B cell (primary cell): ENCODE measurements at regions not wholly inside any gene's neighbourhood (a gene's known extent, or its start where the extent isn't known, plus 50 kb on each side); places are given as distances from the start of the nearest gene placed in this dataset.

ENCODE experiments used
- ATAC-seq: fragments of 200-7000 bp; cut with Tn5 transposase; one replicate; pipeline ENCODE4 v1.10.0; 2021; ENCODE audit warnings: low read depth, mild to moderate bottlenecking, moderate number of reproducible peaks, moderate library complexity
- CTCF ChIA-PET: fragments of 350-600 bp; sonication (Branson Sonifier 250); formaldehyde crosslinking; loops from one replicate; lab custom pipeline; 2021; ENCODE audit warnings: antibody characterized with exemption, inconsistent platforms; lab: Charles Lee
- POLR2A ChIA-PET: fragments of 350-600 bp; sonication (Branson Sonifier 250); formaldehyde crosslinking; loops from one replicate; lab custom pipeline; 2021; ENCODE audit warnings: antibody characterized with exemption; lab: Charles Lee
- DNase-seq: peaks from one replicate; pipeline ENCODE4 v3.0.0; 2013
- H2AFZ ChIP-seq: 2 replicates; pipeline ENCODE4 v1.6.1; 2012; ENCODE audit warnings: mild to moderate bottlenecking, low read depth, low read length; ENCODE audit not compliant: insufficient read depth, poor library complexity, severe bottlenecking
- H3K27ac ChIP-seq, 2 donors: 1 replicate in 1 of 2; 2 replicates in 1 of 2; pipeline ENCODE4 v1.5.1; 2012 to 2013; ENCODE audit warnings: low read length in 2 of 2, mild to moderate bottlenecking in 2 of 2, moderate library complexity in 1 of 2
- H3K27me3 ChIP-seq, 4 experiments: fragments of 200-600 bp in 1 of 4; sonication (generic) in 1 of 4; replicated peaks in 1 of 4; 1 replicate in 2 of 4; 2 replicates in 2 of 4; pipeline versions ENCODE4 v1.6.1 to v1.7.0; 2013 to 2016; ENCODE audit warnings: low read length in 3 of 4, mild to moderate bottlenecking in 2 of 4, mixed read lengths in 1 of 4, moderate library complexity in 1 of 4; ENCODE audit not compliant: insufficient read depth in 4 of 4, control insufficient read depth in 3 of 4; ENCODE audit errors: control extremely low read depth in 1 of 4
- H3K36me3 ChIP-seq, 2 experiments: replicated peaks in 1 of 2; 1 replicate in 1 of 2; 2 replicates in 1 of 2; pipeline versions ENCODE4 v1.6.1 to v1.7.1; 2013; ENCODE audit warnings: low read length in 1 of 2; ENCODE audit not compliant: insufficient read depth in 2 of 2, control insufficient read depth in 1 of 2; ENCODE audit errors: control extremely low read depth in 1 of 2, extremely low read depth in 1 of 2
- H3K4me1 ChIP-seq, 2 donors: fragments of 200-600 bp in 1 of 2; sonication (generic) in 1 of 2; 1 replicate in 1 of 2; 2 replicates in 1 of 2; pipeline versions ENCODE4 v1.5.1 to v1.6.1; 2013 to 2017; ENCODE audit warnings: low read length in 2 of 2; ENCODE audit not compliant: control insufficient read depth in 2 of 2, insufficient read depth in 2 of 2
- H3K4me2 ChIP-seq: replicated peaks from 2 replicates; pipeline ENCODE3; 2012; ENCODE audit warnings: mild to moderate bottlenecking, low read depth, low read length; ENCODE audit not compliant: poor library complexity, severe bottlenecking
- H3K4me3 ChIP-seq, 5 experiments: fragments of 200-600 bp in 1 of 5; sonication (generic) in 1 of 5; 1 replicate in 3 of 5; 2 replicates in 2 of 5; pipeline versions ENCODE4 v1.5.1 to v1.7.0; 2011 to 2016; ENCODE audit warnings: low read length in 4 of 5, mild to moderate bottlenecking in 4 of 5, low read depth in 2 of 5, control low read depth in 1 of 5, moderate library complexity in 1 of 5; ENCODE audit not compliant: insufficient read depth in 1 of 5; ENCODE audit errors: control extremely low read depth in 1 of 5, extremely low read depth in 1 of 5
- H3K79me2 ChIP-seq: fragments of 200-600 bp; sonication (generic); one replicate; pipeline ENCODE4 v1.6.0; 2016; ENCODE audit warnings: low read length; ENCODE audit not compliant: control insufficient read depth, insufficient read depth
- H3K9ac ChIP-seq: fragments of 200-600 bp; sonication (generic); 2 replicates; pipeline ENCODE4 v1.6.1; 2017; ENCODE audit warnings: mild to moderate bottlenecking, low read length, moderate library complexity
- H3K9me3 ChIP-seq, 3 donors: one replicate each; pipeline versions ENCODE4 v1.6.1 to v1.7.1; 2013; ENCODE audit warnings: low read length in 2 of 3; ENCODE audit not compliant: control insufficient read depth in 2 of 3, insufficient read depth in 1 of 3; ENCODE audit errors: control extremely low read depth in 1 of 3
- H4K20me1 ChIP-seq: 2 replicates; pipeline ENCODE4 v1.6.0; 2012; ENCODE audit warnings: mild to moderate bottlenecking, low read length; ENCODE audit not compliant: insufficient read depth, control insufficient read depth, poor library complexity, severe bottlenecking
- H3K27ac Mint-ChIP-seq: one replicate; pipeline ENCODE4 v1.8.0; 2021; ENCODE audit warnings: mixed read lengths
- H3K27me3 Mint-ChIP-seq: one replicate; pipeline ENCODE4 v1.8.0; 2021; ENCODE audit warnings: mixed read lengths
- H3K4me1 Mint-ChIP-seq: one replicate; pipeline ENCODE4 v1.8.0; 2021; ENCODE audit warnings: mixed read lengths
- H3K4me3 Mint-ChIP-seq: one replicate; pipeline ENCODE4 v1.8.0; 2021; ENCODE audit warnings: mixed read lengths
- H3K9me3 Mint-ChIP-seq: one replicate; pipeline ENCODE4 v1.8.0; 2022; ENCODE audit warnings: mixed read lengths; ENCODE audit not compliant: insufficient read depth
- EZH2 ChIP-seq: IDR thresholded peaks from 2 replicates; pipeline ENCODE4 v1.6.1; 2012; ENCODE audit warnings: borderline replicate concordance, low read depth, mild to moderate bottlenecking, moderate library complexity, low read length; ENCODE audit not compliant: insufficient read depth, poor library complexity, severe bottlenecking
- WGBS: methylation state at CpG from one replicate; pipeline ENCODE4 v1.1.5; 2013; ENCODE audit warnings: missing lambda C conversion rate; ENCODE audit not compliant: insufficient coverage; 5-methylcytosine and 5-hydroxymethylcytosine counted together
- intact Hi-C: fragments of 100-400 bp; cut with micrococcal nuclease; formaldehyde crosslinking; loops from one replicate; pipeline ENCODE4 v1.10.0; 2022
- TF ChIP-seq, protein P1 (sequence below): fragments of 200-600 bp; IDR thresholded peaks from one replicate; pipeline ENCODE4 v1.8.0; 2022; ENCODE audit warnings: antibody characterized with exemption, mild to moderate bottlenecking

DNA sequence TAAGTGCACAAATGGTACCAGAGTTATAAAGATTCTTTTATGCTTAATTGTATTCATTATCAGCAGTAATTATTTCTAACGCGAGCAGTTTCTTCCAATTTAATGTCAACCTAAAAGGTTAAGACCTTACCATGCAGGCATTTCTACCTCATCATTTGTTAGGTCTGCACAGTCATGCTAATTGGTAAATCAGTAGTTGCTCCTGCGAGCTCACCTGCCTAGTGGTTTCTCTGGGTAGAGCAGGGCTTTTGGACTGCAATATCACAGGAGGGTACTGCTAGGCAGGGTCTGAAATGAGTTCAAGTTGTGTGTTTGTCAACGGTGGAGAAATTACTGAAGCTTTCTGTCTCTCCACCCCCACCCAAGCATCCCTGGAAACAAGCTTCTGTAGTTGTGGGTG lies 558.5 kb upstream of the MGMT start:
- H3K4me3 Mint-ChIP-seq: no peak overlapping the region
- no peak overlapping the region for H3K4me2 ChIP-seq
- H3K4me1 Mint-ChIP-seq: no peaks in the 10 kb centered on the region
- H3K36me3 ChIP-seq: no peaks in the 10 kb centered on the region
- ChIA-PET POLR2A (no interaction called here), CTCF (no interaction called here)
- H3K9me3 Mint-ChIP-seq: peaks cover 4% of the 10 kb centered on the region
- H3K27me3 ChIP-seq: no peaks in the 10 kb centered on the region
- intact Hi-C loops: no loop called here
- no peak overlapping the region for H2AFZ ChIP-seq
- WGBS: 60% methylated on average over 1 of the region's 4 CpGs
- H3K9ac ChIP-seq: no peak overlapping the region
- no peak for DNase-seq
- no peaks in the 10 kb centered on the region for H3K4me1 ChIP-seq
- no peak overlapping the region for H3K27ac ChIP-seq
- no peak for TF ChIP-seq EZH2
- TF ChIP-seq, protein P1, sequence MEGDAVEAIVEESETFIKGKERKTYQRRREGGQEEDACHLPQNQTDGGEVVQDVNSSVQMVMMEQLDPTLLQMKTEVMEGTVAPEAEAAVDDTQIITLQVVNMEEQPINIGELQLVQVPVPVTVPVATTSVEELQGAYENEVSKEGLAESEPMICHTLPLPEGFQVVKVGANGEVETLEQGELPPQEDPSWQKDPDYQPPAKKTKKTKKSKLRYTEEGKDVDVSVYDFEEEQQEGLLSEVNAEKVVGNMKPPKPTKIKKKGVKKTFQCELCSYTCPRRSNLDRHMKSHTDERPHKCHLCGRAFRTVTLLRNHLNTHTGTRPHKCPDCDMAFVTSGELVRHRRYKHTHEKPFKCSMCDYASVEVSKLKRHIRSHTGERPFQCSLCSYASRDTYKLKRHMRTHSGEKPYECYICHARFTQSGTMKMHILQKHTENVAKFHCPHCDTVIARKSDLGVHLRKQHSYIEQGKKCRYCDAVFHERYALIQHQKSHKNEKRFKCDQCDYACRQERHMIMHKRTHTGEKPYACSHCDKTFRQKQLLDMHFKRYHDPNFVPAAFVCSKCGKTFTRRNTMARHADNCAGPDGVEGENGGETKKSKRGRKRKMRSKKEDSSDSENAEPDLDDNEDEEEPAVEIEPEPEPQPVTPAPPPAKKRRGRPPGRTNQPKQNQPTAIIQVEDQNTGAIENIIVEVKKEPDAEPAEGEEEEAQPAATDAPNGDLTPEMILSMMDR: no peak
- H3K9me3 ChIP-seq: peaks cover 0 to 6% (median 0%) of the 10 kb centered on the region in 3 donors
- no peaks in the 10 kb centered on the region for H3K79me2 ChIP-seq
- no peaks in the 10 kb centered on the region for H4K20me1 ChIP-seq
- no peak overlapping the region for H3K27ac Mint-ChIP-seq
- no peaks in the 10 kb centered on the region for H3K27me3 Mint-ChIP-seq
- no peak overlapping the region for H3K4me3 ChIP-seq
- ATAC-seq: no peak

- H2AFZ ChIP-seq: no peak overlapping the region
- no peak for TF ChIP-seq EZH2
- TF ChIP-seq, protein P1: no peak
- H3K4me1 ChIP-seq: no peaks in the 10 kb centered on the region
- H3K79me2 ChIP-seq: no peaks in the 10 kb centered on the region
- H3K9me3 Mint-ChIP-seq: peaks cover 4% of the 10 kb centered on the region
- H3K27ac ChIP-seq: no peak overlapping the region
- intact Hi-C loops: no loop called here
- 74% methylated on average over 3 of the region's 6 CpGs for WGBS
- no peaks in the 10 kb centered on the region for H4K20me1 ChIP-seq
- H3K4me3 Mint-ChIP-seq: no peak overlapping the region
- H3K27me3 ChIP-seq: no peaks in the 10 kb centered on the region
- no peak overlapping the region for H3K27ac Mint-ChIP-seq
- ATAC-seq (no peak), DNase-seq (no peak)
- H3K27me3 Mint-ChIP-seq: no peaks in the 10 kb centered on the region
- H3K4me3 ChIP-seq: no peak overlapping the region
- peaks cover 0 to 3% (median 0%) of the 10 kb centered on the region in 3 donors for H3K9me3 ChIP-seq
- no peaks in the 10 kb centered on the region for H3K36me3 ChIP-seq
- H3K4me2 ChIP-seq: no peak overlapping the region
- CTCF ChIA-PET: no interaction called here
- no peak overlapping the region for H3K9ac ChIP-seq
- no peaks in the 10 kb centered on the region for H3K4me1 Mint-ChIP-seq
- POLR2A ChIA-PET: no interaction called here
Observed at GRCh38 chr10:128912568-128913311, 554.3 kb upstream of the MGMT start.
